ENCODE measurements at regions not wholly inside any gene's neighbourhood (a gene's known extent, or its start where the extent isn't known, plus 50 kb on each side); places are given as distances from the start of the nearest gene placed in this dataset.

DNA sequence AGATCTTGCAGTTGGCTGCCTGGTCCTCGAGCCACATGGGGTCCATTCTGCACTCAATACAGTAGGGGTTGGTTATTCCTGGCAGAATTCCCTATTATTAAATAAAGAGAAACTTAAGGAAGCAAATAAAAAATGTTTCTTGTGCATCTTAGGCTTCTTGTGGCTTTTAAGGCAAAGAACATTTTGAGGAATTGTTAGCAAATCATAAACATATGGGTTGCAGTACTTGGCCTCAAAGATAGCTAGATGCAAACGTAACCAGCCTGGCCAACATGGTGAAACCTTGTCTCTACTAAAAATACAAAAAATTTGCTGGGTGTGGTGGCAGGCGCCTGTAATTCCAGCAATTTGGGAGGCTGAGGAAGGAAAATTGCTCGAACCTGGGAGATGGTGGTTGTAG lies 50.8 kb upstream of the KCNA5 start:
- DNase-seq (ENCODE audit: insufficient read length, low spot score, missing footprints), result no peak

More for the DNA sequence above, 50.8 kb upstream of the KCNA5 start:
- Histone ChIP-seq H3K79me2 (ENCODE audit: insufficient read depth, low read length) (no peaks in the 10 kb centered on the region), H3K4me1 (ENCODE audit: insufficient read depth, low read length) (peaks cover 5% of the 10 kb centered on the region), H3K27me3 (ENCODE audit: insufficient read depth, low read length) (no peaks in the 10 kb centered on the region), H3K4me3 (ENCODE audit: insufficient read depth, low read length) (no peak overlapping the region), H3K4me2 (ENCODE audit: insufficient read depth, low read length) (no peak overlapping the region), H3K36me3 (ENCODE audit: insufficient read depth, low read length) (no peaks in the 10 kb centered on the region), H3K27ac (ENCODE audit: low read depth, low read length) (no peak overlapping the region), H4K20me1 (ENCODE audit: insufficient read depth, low read length) (no peaks in the 10 kb centered on the region), H3K9me3 (ENCODE audit: low read depth, low read length) (no peaks in the 10 kb centered on the region), H2AFZ (ENCODE audit: low read length) (no peak overlapping the region)
- TF ChIP-seq CTCF (IDR thresholded peaks at IDR 0.05; ENCODE audit: extremely low read depth, low read depth, low read length), result no peak
